HCT116 (cell line): ENCODE measurements at regions not wholly inside any gene's neighbourhood (a gene's known extent, or its start where the extent isn't known, plus 50 kb on each side); places are given as distances from the start of the nearest gene placed in this dataset.

Experiments used
- ATAC-seq: fragments of 200-7000 bp; cut with Tn5 transposase; 2 replicates; pipeline ENCODE4 v1.9.1; 2020; ENCODE audit warnings: mild to moderate bottlenecking, moderate library complexity
- BruUV-seq: library from RNA; stranded (reverse); fragments of 400-500 nt; replicated peaks from 2 replicates; lab custom pipeline; 2021; lab: Mats Ljungman, UMichigan
- CTCF ChIA-PET: fragments of 300-600 bp; sonication (Branson Sonifier 250); formaldehyde crosslinking; loops from one replicate; lab custom pipeline; 2021; ENCODE audit warnings: antibody characterized with exemption; lab: Charles Lee
- POLR2A ChIA-PET: fragments of 300-600, 350-600 bp; sonication (Branson Sonifier 250); formaldehyde crosslinking; loops from one replicate; lab custom pipeline; 2021; ENCODE audit warnings: antibody characterized with exemption; lab: Charles Lee
- RAD21 ChIA-PET, 2 experiments: fragments of 300-600 bp; sonication (Branson Sonifier 250); formaldehyde crosslinking; loops; one replicate each; lab custom pipeline; 2023; ENCODE audit warnings: low total read pairs in 2 of 2; ENCODE audit not compliant: uncharacterized antibody in 2 of 2, unreplicated experiment in 2 of 2, low non-redundant PET in 1 of 2; lab: Charles Lee
- DNase-seq: peaks from one replicate; pipeline ENCODE4 v3.0.0-alpha.2; 2010; ENCODE audit warnings: low read depth, low spot score
- H2AFZ ChIP-seq: fragments of 200-600 bp; shearing (Covaris generic), sonication (generic); 2 replicates; pipeline ENCODE4 v1.6.1; 2017; ENCODE audit warnings: low read depth, mixed run types, mixed read lengths, antibody characterized with exemption, low read length; ENCODE audit not compliant: poor library complexity, severe bottlenecking
- H3K27ac ChIP-seq: 2 replicates; pipeline ENCODE4 v1.5.1; 2012; ENCODE audit warnings: low read depth, low read length
- H3K27me3 ChIP-seq: fragments of 200-600 bp; sonication (generic); 2 replicates; pipeline ENCODE4 v1.6.1; 2016; ENCODE audit warnings: mixed run types, low read length, mixed read lengths; ENCODE audit not compliant: insufficient read depth
- H3K36me3 ChIP-seq, 2 experiments: fragments of 200-500 bp in 1 of 2; fragments of 200-600 bp in 1 of 2; sonication (Bioruptor generic) in 1 of 2; sonication (generic) in 1 of 2; 2 replicates each; pipeline versions ENCODE4 v1.5.1 to v1.6.1; 2014 to 2016; ENCODE audit warnings: low read length in 2 of 2, inconsistent platforms in 1 of 2, mixed read lengths in 1 of 2, mixed run types in 1 of 2; ENCODE audit not compliant: insufficient read depth in 2 of 2, control insufficient read depth in 1 of 2
- H3K4me1 ChIP-seq, 2 experiments: fragments of 200-600 bp in 1 of 2; sonication (generic) in 1 of 2; 2 replicates each; pipeline versions ENCODE4 v1.5.1 to v1.6.1; 2012 to 2017; ENCODE audit warnings: low read length in 2 of 2, inconsistent platforms in 1 of 2, mild to moderate bottlenecking in 1 of 2, mixed read lengths in 1 of 2, mixed run types in 1 of 2, moderate library complexity in 1 of 2; ENCODE audit not compliant: insufficient read depth in 2 of 2, control insufficient read depth in 1 of 2
- H3K4me2 ChIP-seq: fragments of 200-600 bp; sonication (generic); 2 replicates; pipeline ENCODE4 v1.6.1; 2017; ENCODE audit warnings: mixed run types, low read length, mixed read lengths
- H3K4me3 ChIP-seq, 2 experiments: fragments of 200-600 bp in 1 of 2; sonication (generic) in 1 of 2; replicated peaks in 1 of 2; 2 replicates each; pipeline ENCODE4 v1.5.1; 2011 to 2016; ENCODE audit warnings: low read length in 2 of 2, control low read depth in 1 of 2, low read depth in 1 of 2, mild to moderate bottlenecking in 1 of 2, mixed read lengths in 1 of 2, mixed run types in 1 of 2
- H3K79me2 ChIP-seq: fragments of 200-600 bp; sonication (generic); 2 replicates; pipeline ENCODE4 v1.6.1; 2017; ENCODE audit warnings: mild to moderate bottlenecking, mixed run types, low read length, moderate library complexity, mixed read lengths; ENCODE audit not compliant: insufficient read depth
- H3K9ac ChIP-seq: fragments of 200-600 bp; sonication (generic); 2 replicates; pipeline ENCODE4 v1.6.1; 2016; ENCODE audit warnings: low read length, mixed read lengths
- H3K9me2 ChIP-seq: fragments of 200-600 bp; sonication (generic), shearing (Covaris generic); 2 replicates; pipeline ENCODE4 v1.6.1; 2017; ENCODE audit warnings: mixed run types, mild to moderate bottlenecking, moderate library complexity; ENCODE audit not compliant: insufficient read depth
- H3K9me3 ChIP-seq, 2 experiments: fragments of 200-500 bp in 1 of 2; fragments of 200-600 bp in 1 of 2; sonication (Bioruptor generic) in 1 of 2; sonication (generic) in 1 of 2; 2 replicates each; pipeline ENCODE4 v1.6.1; 2014 to 2017; ENCODE audit warnings: low read length in 2 of 2, mixed read lengths in 2 of 2, inconsistent platforms in 1 of 2, low read depth in 1 of 2, mild to moderate bottlenecking in 1 of 2, mixed run types in 1 of 2, moderate library complexity in 1 of 2; ENCODE audit not compliant: control insufficient read depth in 1 of 2, insufficient read depth in 1 of 2
- H4K20me1 ChIP-seq: fragments of 200-600 bp; sonication (generic), shearing (Covaris generic); 2 replicates; pipeline ENCODE4 v1.6.1; 2017; ENCODE audit warnings: mixed run types, mild to moderate bottlenecking, moderate library complexity; ENCODE audit not compliant: insufficient read depth
- ATF3 ChIP-seq: IDR thresholded peaks from 2 replicates; pipeline ENCODE4 v1.6.1; 2012
- CBX3 ChIP-seq: IDR thresholded peaks from 2 replicates; pipeline ENCODE4 v1.6.1; 2012; ENCODE audit warnings: low read depth
- CEBPB ChIP-seq: IDR thresholded peaks from 2 replicates; pipeline ENCODE4 v1.6.1; 2012; ENCODE audit warnings: low read depth
- CTCF ChIP-seq, 3 experiments: fragments of 200-600 bp in 1 of 3; sonication (generic) in 1 of 3; IDR thresholded peaks in 2 of 3; conservative IDR thresholded peaks in 1 of 3; 2 replicates each; pipeline ENCODE4 v1.5.1; 2012 to 2017; ENCODE audit warnings: low read depth in 2 of 3, low read length in 2 of 3, antibody characterized with exemption in 1 of 3, borderline replicate concordance in 1 of 3, control low read depth in 1 of 3, mild to moderate bottlenecking in 1 of 3, mixed read lengths in 1 of 3, mixed run types in 1 of 3, moderate library complexity in 1 of 3; ENCODE audit not compliant: insufficient read depth in 1 of 3
- ELF1 ChIP-seq: IDR thresholded peaks from 2 replicates; pipeline ENCODE4 v1.6.1; 2012; ENCODE audit warnings: low read depth, borderline replicate concordance
- EZH2 ChIP-seq: fragments of 200-600 bp; sonication (generic); IDR thresholded peaks from 2 replicates; pipeline ENCODE4 v1.6.1; 2017; ENCODE audit warnings: antibody characterized with exemption, mixed run types
- JUND ChIP-seq: IDR thresholded peaks from 2 replicates; pipeline ENCODE4 v1.6.1; 2012
- POLR2A ChIP-seq: IDR thresholded peaks from 2 replicates; pipeline ENCODE4 v1.7.0; 2011; ENCODE audit warnings: borderline replicate concordance; ENCODE audit not compliant: insufficient read depth, insufficient read length; ENCODE audit errors: extremely low read depth
- POLR2AphosphoS5 ChIP-seq: IDR thresholded peaks from 2 replicates; pipeline ENCODE4 v1.6.1; 2011; ENCODE audit warnings: mild to moderate bottlenecking, low read depth, low read length, moderate library complexity
- RAD21 ChIP-seq: IDR thresholded peaks from 2 replicates; pipeline ENCODE4 v1.6.1; 2012; ENCODE audit warnings: low read depth, mild to moderate bottlenecking
- REST ChIP-seq: IDR thresholded peaks from 2 replicates; pipeline ENCODE4 v1.6.1; 2012; ENCODE audit warnings: low read depth
- SIN3A ChIP-seq: IDR thresholded peaks from 2 replicates; pipeline ENCODE4 v1.6.1; 2012; ENCODE audit warnings: low read depth
- SP1 ChIP-seq: IDR thresholded peaks from 2 replicates; pipeline ENCODE4 v1.6.1; 2012; ENCODE audit warnings: low read depth
- SRF ChIP-seq: IDR thresholded peaks from 2 replicates; pipeline ENCODE4 v1.6.1; 2012; ENCODE audit warnings: low read depth
- TCF7L2 ChIP-seq: IDR thresholded peaks from 2 replicates; pipeline ENCODE4 v1.7.0; 2011; ENCODE audit warnings: borderline replicate concordance, inconsistent platforms; ENCODE audit not compliant: insufficient read depth, insufficient read length; ENCODE audit errors: extremely low read depth
- YY1 ChIP-seq: IDR thresholded peaks from 2 replicates; pipeline ENCODE4 v1.6.1; 2011; ENCODE audit warnings: low read length, low read depth, moderate library complexity, mild to moderate bottlenecking; ENCODE audit not compliant: insufficient replicate concordance; ENCODE audit errors: extremely low read depth
- ZBTB33 ChIP-seq: IDR thresholded peaks from 2 replicates; pipeline ENCODE4 v1.6.1; 2011; ENCODE audit warnings: mild to moderate bottlenecking, low read length, moderate library complexity; ENCODE audit not compliant: insufficient replicate concordance; ENCODE audit errors: extremely low read depth
- ZFX ChIP-seq: fragments of 450-650 bp; IDR thresholded peaks from 2 replicates; pipeline ENCODE4 v1.6.1; 2017
- ZNF274 ChIP-seq: fragments of 200-500 bp; sonication (Bioruptor generic); IDR thresholded peaks from 2 replicates; pipeline ENCODE4 v1.6.1; 2014; ENCODE audit warnings: mild to moderate bottlenecking, low read depth, low read length, inconsistent platforms
- intact Hi-C: fragments of 100-400 bp; cut with micrococcal nuclease; formaldehyde crosslinking; loops from 2 replicates; pipeline ENCODE4 v1.10.0; 2022

- TF ChIP-seq RAD21 (no peak), ELF1 (no peak), ZBTB33 (no peak), ZNF274 (no peak), JUND (no peak), CTCF (IDR thresholded peaks at IDR 0.05 in 2 of 3, conservative IDR thresholded peaks at IDR 0.05 in 1 of 3; ENCODE audit: borderline replicate concordance in 1 of 3, insufficient read depth in 1 of 3, low read depth in 2 of 3, low read length in 2 of 3) (no peak), ATF3 (no peak), POLR2A (no peak)
These were observed 277.0 kb upstream of the TBX18 start (continued) for GRCh38 chr6:85041376-85041775.

- H3K79me2 ChIP-seq = no peaks in the 10 kb centered on the region
- POLR2A ChIA-PET = no interaction called here
- H3K4me1 ChIP-seq = no peaks in the 10 kb centered on the region
- DNase-seq (no peak), ATAC-seq (no peak)
- H2AFZ ChIP-seq = no peak overlapping the region
- RAD21 ChIA-PET = no interaction called here
- H3K9ac ChIP-seq = no peak overlapping the region
- no TSS peak for BruUV-seq
- H3K9me2 ChIP-seq = no peaks in the 10 kb centered on the region
- peaks cover 3% of the 10 kb centered on the region; the same call in 1 of the 2 replicates for H3K27me3 ChIP-seq
- no peaks in the 10 kb centered on the region for H3K36me3 ChIP-seq
- no peaks in the 10 kb centered on the region for H4K20me1 ChIP-seq
- no peaks in the 10 kb centered on the region for H3K9me3 ChIP-seq
- no peak overlapping the region for H3K27ac ChIP-seq
- no peak overlapping the region for H3K4me3 ChIP-seq
- CTCF ChIA-PET = no interaction called here
- intact Hi-C loops = no loop called here
- no peak overlapping the region for H3K4me2 ChIP-seq
- TF ChIP-seq SIN3A (no peak), ZFX (no peak), CBX3 (no peak), SRF (no peak), ATF3 (no peak), SP1 (no peak), POLR2AphosphoS5 (no peak), TCF7L2 (no peak), CEBPB (no peak), RAD21 (no peak), EZH2 (no peak), ZNF274 (no peak), JUND (no peak), REST (no peak), ELF1 (no peak), YY1 (no peak)
These were observed 272.8 kb upstream of the TBX18 start for GRCh38 chr6:85037221-85037620.
